Activated CD4-positive, alpha-beta T cell treated with anti-CD3 and anti-CD28 coated beads, Interleukin-2, Interleukin-4, amounts not matched to agents 100 ng/mL and 50 ng/mL, durations not matched to agents 16 hours and 8 hours (primary cell): ENCODE measurements at regions not wholly inside any gene's neighbourhood (a gene's known extent, or its start where the extent isn't known, plus 50 kb on each side); places are given as distances from the start of the nearest gene placed in this dataset.
"Not testable (repeated sequence)": the region's sequence is repeated elsewhere in the genome, so short reads cannot be mapped to it uniquely, and the experiment has no call there.

Source experiments
- DNase-seq: peaks from one replicate; pipeline ENCODE4 v3.0.0-alpha.2; 2020; ENCODE audit warnings: low spot score

DNA sequence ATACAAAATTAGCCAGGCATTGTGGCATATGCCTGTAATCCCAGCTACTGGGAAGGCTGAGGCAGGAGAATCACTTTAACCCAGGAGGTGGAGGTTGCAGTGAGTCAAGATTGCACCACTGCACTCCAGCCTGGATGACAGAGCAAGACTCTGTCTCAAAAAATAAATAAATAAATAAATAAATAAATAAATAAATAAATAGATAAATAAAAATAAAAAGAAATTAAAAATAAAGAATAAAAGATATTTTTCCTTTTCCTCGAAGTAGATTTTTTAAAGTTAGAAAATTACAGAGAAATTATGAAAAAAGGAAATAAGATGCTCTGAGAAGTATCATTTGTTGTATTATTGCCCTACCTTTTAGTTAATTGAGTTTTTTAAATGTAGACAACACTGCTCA lies 1906.1 kb downstream of the MAT2B start:
- DNase-seq, result not testable (repeated sequence)

DNA sequence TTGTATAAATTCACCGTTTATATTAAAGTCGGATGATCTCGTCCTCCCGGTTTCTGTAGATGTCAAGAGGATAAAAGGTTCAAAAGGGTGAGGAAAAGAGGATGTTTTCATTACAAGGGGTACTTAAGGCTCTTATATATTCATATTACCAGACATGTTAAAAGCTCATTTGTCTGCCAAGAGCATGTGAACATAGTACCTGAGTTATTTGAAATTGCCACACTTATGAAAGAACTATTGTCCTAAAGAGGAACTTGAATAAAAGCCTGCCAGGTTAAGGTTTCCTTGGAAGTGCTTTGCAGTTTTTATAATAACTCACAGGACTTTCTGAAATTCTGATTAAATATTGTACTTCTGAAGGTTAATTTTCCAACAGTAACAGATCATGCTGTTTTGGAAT lies 1915.1 kb downstream of the MAT2B start:
- DNase-seq, result no peak

DNA sequence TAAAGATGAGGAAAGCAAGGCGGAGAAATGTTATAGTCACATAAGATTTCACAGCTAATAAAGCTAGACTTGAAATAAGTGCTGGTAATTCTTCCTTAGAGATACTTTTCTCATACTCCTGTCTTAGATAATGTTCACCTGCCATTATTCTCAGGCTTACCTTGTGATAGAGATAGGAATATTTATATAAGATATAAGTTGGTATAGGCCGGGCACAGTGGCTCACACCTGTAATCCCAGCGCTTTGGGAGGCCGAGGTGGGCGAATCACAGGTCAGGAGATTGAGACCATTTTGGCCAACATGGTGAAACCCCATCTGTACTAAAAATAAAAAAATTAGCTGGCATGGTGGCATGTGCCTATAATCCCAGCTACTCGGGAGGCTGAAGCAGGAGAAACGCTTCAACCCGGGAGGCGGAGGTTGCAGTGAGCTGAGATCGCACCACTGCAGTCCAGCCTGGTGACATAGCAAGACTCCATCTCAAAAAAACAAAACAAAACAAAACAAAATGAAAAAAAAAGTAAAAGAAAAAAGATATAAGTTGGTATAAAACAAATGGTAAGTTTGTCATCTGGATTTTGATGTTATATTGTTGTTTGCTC lies 1918.4 kb downstream of the MAT2B start:
- DNase-seq, result no peak

DNA sequence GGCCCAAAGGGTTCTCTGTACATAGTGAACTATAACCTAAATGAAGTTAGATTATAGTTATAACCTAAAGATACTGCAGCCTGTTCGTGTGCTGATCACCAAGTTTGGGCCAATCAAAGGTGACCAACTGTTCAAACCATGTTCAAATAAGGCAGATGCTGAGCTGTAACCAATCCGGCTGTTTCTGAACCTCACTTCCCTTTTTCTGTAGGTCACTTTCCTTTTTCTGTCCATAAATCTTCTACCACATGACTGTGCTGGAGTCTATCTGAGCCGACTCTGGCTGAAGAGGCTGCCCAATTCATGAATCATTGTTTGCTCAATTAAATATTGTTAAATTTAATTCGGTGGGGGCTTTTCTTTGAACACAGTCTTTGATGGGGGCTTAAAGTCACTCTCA lies 1920.2 kb downstream of the MAT2B start:
- DNase-seq, result no peak

DNA sequence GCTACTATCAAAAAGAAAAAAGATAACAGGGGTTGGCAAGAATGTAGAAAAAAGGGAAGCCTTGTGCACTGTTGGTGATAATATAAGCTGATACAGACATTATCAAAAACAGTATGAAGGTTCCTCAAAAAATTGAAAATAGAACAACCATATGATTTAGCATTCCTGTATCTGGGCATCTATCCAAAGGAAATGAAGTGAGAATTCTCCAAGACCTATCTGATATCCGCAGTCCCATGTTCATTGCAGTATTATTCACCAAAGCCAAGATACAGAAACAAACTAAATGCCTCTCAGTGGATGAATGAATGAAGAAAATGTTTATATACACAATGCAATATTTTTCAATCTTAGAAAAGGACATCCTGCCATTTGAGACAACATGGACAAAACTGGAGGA lies 1943.3 kb downstream of the MAT2B start:
- no peak for DNase-seq

DNA sequence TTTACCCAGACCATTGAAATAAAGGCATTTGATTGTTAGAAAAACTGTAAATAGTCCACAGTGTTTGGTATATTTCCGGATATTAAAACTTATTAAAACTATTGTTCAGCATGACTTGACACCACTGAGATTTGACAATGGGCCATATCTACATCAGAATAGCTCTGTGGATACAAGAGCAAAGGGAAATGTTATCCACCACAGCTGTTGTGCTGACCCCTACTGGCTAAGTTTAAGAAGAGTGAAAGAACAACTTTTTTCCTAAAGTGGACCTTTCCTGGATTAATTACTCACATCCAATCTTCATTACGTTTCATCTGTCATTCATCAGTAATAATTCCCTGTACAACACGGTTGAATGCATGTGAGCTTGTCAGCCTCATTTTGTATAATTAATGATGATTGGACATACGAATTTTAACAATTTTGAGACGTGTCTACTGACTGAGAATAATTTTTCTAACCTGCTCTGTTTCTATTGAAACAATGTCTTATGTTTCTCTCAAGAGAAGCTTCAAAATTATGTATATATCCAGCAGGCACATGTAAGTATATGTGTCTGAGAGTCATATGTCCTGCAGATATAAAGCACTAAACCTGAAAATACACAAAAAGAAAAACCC lies 1952.6 kb downstream of the MAT2B start:
- no peak for DNase-seq

DNA sequence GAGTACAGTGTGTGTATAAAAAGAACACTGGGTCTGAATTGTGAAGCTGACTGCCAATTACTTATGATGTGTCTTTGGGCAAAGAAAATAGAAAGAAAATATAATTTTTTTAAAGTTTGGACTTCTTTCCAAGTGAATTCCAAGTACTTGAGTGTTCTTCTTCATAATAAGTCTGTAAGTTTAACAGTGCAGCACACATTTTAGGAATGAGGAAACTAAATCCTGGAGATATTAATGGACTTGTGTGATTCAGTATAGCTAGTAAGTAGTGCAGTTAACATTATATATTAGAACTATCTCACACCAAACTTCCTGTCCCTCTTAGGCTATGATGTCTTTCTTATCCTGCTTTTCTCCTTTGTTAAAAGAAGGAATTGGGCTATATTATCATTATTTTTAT lies 1953.8 kb downstream of the MAT2B start:
- no peak for DNase-seq

DNA sequence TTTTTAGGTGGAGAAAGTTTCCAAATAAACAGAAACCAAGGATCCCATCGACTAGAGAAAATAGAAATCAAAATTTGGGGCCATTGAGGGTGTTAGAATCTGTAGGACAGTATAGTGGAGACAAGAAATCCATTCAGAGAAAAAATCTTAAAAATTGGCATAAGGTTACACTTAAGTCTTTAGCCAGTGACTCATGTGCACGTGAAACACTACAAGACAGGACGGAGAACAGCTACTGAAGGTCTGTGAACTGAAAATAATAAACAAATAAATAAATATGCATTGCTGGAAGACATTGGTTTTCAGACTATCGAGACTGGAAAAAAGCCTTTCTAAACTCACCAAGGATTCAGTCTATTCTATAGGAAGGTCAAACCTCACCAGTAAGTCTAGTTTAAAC lies 1955.5 kb downstream of the MAT2B start:
- DNase-seq, result no peak

DNA sequence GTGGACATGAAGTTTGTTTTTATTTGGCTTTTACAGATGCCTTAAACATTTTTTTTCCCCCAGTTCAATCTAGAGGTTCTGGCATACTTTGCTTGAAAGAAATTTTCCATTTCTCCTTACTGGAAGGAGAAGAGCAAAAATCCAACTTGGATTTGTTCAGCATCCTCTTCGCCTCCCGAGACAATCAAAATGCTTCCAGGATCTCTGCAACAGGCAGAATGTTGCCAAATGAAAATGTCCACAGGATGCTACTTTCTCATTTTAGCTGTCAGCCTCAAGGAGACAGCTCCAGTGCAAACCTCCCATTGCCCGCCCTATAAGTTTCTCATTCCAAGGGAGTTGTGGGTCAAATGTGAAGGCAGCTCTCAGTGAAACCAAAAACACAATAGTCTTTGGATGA lies 1972.1 kb downstream of the MAT2B start:
- no peak for DNase-seq

DNA sequence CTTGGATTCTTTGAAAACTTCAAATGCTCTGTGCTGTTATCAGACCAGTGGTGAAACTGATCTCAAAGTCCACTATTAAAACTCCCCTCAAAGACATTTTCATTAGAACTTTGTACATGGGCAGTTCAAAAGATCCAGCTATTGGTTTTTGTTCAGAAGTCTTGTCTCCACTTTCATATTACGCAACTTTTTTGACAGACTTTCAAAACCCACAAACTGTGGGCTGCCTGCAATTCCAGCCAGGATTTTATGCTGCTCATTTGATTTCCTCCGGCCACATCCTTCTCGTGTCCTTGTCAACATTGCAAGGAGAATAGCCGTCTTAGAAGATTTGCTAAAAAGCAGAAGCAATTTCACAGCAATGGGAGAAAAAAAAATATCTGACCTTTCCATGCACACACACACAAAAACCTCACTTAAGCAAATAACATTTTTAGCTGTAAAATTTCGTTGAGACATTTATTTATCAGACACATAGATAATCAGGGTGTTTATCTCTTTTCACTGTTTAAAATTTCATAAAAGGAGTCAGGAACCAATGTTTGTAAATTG lies 1990.5 kb downstream of the MAT2B start:
- DNase-seq, result no peak

DNA sequence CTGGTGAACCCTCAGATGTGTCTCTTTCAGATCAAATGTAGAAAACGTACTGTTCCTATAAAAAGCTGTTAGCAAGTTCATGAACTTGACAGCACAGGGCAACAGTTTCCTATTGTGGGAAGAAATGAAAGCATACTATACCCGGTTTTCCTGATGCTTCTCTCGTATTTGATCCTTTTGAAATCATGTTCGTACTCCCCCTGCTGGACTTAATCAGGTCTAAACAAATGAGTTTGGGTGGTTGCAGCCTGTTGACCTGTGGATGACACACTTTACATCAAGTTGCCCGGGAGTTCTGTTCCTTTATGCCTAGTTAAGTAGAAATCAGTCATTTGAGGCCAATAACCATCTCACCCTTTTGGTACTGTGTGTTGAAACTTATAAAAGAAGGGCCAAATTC lies 1992.3 kb downstream of the MAT2B start:
- DNase-seq, result no peak

DNA sequence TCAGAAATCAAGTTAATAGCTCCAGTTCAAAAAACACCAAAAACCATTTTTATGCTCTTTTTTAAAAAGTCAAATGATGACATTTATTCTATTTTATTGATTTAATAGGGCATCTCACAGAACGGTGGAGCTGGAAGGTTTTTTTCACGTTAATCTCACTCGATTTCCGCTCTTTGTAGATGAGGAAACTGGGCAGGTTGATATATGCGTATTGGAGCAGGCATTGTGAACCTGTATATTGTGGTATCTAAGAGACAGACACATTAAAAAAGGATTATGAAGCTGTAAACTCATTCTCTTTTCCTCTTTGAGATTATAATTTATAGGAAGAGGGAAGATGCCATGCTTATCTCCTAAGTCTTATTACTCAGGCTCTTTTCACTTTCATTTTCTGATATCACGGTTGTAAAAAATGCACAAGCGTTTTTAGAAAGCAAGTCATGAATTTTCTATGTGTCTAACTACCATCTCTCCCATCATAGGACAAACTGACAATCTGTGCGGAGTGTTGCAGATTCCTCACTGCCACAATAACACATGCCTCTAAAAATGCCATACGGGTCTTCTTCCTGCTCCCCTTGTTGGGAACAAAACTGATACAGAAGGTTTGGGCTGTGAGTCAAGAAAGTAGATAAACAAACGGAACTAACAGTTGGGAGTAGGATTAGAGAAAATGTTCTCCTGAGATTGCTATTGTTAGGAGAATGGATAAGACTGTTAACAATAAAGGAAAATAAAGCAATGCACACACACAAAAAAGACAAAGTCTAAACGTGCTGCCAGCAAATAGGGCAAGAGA lies 1997.7 kb downstream of the MAT2B start:
- DNase-seq, result no peak

DNA sequence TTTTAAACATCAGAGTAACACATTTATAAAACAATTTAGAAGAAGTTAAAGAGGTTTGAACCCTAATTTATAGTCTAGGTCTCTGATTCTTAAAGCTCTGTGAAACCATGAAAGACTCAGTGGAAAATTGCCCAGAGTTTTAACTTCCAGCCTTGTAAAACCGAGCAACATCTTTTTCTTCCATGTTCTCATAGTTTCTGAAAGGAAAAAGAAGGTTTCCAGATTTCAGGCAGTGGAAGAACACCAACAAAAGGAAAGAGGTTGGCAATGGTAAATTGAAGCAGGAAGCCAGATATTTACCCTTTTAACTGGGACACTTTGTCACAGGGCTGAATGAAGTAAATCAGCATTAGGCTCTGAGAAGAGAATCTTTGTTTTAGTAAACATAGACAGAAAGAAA lies 1999.3 kb downstream of the MAT2B start:
- DNase-seq, result no peak

DNA sequence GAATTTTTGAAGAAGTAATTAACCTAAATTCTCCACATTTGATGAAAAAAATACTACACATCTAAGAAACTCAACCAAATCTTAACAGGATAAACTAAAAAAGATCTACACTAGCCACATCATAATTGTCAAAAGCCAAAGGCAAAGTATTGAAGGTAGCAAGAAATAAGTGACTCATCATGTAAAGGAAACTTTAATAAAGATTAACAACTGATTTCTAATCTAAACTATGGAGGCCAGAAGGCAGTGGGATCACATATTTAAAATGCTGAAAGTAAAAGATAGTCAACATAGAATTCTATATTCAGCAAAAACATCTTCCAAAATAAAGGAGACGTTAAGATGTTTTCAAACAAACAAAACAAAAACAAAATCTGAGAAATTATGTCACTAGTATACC lies 2002.9 kb downstream of the MAT2B start:
- no peak for DNase-seq

DNA sequence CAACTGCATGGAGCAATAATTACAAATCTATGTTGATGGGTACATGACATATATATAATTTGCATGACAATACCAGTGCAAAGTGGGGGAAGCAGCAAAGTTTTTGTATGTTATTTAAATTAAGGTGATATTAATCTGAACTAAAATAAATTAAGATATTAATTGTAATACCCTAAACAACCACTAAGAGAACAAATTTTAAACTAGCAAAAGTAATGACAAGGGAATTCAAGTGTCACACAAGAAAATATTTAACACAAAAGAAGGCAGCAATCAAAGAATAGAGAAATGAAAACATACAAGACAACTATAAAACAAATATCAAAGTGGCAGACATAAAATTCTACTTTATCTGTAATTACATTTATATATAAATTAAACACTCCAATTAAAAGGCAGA lies 2003.4 kb downstream of the MAT2B start:
- DNase-seq, result no peak

DNA sequence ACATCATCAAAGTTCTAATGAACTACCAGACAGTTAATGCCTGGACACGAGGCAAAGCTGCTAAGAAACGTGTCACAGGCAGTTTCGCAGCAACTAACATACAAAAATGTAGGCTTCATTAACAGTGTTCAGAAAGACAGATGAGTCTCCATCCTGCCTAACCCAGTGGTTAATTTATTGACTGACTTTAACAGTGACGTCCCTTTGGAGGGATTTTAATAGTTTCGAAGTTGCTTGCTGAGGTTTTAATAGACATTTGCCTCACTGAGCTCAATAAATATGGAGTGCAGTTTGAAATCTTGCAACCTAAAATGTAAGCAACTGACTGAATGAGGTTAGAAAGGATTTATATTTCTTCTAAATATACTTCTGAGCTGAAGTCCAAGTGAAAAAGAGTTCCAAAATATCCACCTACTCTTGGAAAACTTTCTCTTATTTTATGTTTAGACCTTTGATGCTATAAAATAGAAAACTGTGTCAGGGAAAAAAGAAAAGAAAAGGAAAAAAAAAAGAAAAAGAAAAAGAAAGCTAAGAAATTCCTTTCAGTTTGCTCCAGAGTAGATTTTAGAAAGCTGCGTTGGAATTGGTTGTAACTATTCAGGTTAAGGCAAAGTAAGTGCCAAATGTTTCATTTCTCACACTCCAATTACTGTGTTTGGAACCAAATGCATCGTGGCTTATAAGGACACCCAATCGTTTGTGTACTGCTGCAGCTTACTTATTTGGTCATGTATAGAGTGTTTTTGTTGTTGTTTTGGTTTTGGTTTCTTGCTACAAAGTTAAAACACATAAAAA lies 2016.6 kb downstream of the MAT2B start:
- DNase-seq, result no peak

DNA sequence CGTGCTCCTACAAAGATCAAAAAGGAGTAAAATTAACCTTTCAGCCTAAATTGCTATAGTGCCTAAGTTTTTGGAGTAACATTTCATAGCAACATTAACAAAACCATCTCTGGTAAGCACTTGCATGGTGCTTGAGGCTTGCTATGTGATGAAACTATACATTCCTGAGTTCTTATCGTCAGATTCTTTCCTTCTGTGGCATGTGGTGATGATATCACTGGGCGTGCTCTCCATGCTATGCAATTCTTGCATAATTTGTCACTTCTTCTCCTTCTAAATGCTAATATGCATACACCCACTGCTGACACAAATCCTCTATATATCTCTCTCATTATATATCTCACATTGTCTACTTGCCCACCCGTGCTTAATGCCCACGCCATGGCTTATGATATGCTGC lies 2019.9 kb downstream of the MAT2B start:
- DNase-seq, result no peak

DNA sequence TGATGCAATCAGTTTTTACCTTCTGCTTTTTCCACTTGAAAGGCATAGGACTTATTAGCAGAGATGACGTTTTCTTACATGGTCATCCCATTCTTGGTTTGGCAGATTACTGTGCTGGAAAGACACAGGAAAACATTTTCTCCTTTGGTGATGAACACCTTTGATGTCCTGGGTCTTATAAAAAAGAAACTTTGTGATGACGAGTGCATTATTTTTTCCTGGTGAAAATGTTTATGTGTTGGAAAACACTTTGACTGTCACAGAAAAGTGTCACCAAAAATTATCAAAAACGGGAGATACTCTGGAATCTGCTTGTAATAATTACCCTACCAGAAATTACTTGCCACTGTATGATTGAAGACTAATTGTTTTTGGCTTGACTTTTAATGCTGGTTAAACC lies 2020.9 kb downstream of the MAT2B start:
- DNase-seq, result no peak

DNA sequence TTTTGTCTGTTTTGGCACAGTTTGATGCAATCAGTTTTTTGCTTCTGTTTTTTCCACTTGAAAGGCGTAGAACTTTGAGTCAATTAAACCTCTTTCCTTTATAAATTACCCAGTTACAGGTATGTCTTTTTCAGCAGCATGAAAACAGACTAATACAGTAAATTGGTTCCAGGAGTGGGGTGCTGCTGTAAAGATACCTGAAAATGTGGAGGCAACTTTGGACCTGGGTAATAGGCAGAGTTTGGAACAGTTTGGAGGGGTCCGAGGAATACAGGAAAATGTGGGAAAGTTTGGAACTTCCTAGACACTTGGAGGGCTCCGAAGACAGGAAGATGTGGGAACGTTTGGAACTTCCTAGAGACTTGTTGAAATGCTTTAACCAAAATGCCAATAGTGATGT lies 2022.2 kb downstream of the MAT2B start:
- DNase-seq, result no peak

DNA sequence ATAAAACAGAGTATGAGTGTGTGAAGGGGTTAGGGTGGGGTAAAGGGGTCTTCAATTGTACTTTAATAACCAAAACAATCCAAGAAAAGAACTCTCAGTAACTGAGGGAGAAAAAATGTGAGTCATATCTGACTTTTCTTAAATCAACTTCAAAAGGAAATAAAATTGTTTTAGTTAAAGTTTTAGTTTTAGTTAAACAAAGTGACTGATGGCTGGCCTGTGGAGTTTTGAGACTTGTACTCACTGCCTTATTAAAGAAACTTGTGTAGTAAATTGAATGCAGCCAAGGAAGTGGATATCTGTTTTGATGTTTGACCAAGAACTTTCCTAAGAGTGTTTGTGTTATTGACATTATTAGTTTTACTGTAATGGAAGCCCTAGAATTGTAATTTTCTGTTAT lies 2032.6 kb downstream of the MAT2B start:
- no peak for DNase-seq

DNA sequence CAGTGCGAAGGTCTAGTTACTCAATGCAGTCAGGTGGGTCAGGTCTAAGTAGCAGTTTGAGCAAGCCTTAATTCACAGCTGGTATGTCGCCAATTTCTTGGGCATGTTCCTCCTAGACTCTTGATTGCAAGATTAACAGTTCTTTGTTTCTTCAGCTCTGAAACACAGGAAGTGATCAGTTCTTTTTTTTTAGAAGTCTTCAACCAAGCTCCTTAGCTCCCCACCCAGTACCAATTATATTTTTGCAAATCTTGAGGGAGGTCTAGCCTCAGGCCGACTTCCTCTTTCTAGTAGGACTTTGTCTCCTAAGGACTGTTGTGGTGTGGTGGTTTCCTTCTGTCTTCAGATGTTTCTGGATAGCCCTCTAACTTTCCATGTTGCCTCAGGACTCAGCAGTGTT lies 2054.2 kb downstream of the MAT2B start:
- no peak for DNase-seq

DNA sequence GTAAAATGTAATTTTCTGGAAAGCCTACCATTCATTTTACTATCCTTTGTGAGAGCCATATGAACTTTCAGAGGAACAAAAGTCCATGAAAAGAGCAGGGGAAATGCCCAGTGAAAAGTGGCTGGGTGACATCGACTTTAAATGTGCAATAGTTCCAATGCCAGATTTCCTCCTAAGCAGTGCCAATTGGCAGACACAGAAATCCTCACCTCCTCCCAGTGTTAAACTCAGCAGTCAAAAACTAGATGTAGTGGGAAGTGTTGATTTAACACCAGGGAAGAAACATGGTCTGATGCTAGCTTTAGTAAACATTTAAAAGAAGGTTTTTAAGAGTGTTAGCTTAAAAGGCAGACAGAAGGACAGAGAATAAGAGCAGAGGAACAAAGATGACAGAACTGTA lies 2055.2 kb downstream of the MAT2B start:
- no peak for DNase-seq

DNA sequence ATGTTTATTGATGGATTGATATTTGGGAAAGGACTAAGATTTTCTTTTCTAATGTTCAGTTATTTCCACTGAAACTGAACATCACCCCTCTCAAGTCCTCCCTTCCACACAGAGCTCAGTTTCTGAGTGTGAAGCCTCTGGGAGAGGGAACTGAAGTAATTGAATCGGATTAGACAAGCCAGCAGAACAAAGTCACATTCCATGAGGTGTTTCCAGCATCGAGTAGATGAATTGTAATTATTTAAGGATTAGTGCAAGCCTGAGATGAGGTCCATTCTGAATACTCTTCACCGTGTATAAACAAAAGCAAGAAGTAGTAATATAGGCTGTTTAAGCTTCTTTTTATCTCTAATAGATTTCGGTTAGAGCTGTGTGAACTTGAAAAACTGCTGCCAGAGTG lies 2060.5 kb downstream of the MAT2B start:
- no peak for DNase-seq
